GM12875 (cell line): ENCODE measurements at regions not wholly inside any gene's neighbourhood (a gene's known extent, or its start where the extent isn't known, plus 50 kb on each side); places are given as distances from the start of the nearest gene placed in this dataset.

ENCODE experiments used
- H3K4me3 ChIP-seq: one replicate; pipeline ENCODE4 v1.5.1; 2011; ENCODE audit warnings: low read depth, low read length, control low read depth
- CTCF ChIP-seq: IDR thresholded peaks from 2 replicates; pipeline ENCODE4 v1.5.1; 2011; ENCODE audit warnings: low read depth, mild to moderate bottlenecking, control low read depth, inconsistent platforms, low read length, moderate library complexity, borderline replicate concordance; ENCODE audit not compliant: insufficient read depth

GRCh38 chr6:169849396-169849795 lies 98.0 kb downstream of the ERMARD start:
- TF ChIP-seq CTCF: no peak
- H3K4me3 ChIP-seq: no peak overlapping the region

- H3K4me3 ChIP-seq: no peak overlapping the region
- TF ChIP-seq CTCF: no peak
Observed at GRCh38 chr6:169848946-169849345, 97.5 kb downstream of the ERMARD start.

GRCh38 chr6:169847901-169848311 lies 96.5 kb downstream of the ERMARD start:
- TF ChIP-seq CTCF: no peak

GRCh38 chr6:169847141-169847674 lies 95.8 kb downstream of the ERMARD start:
- TF ChIP-seq CTCF: no peak
- H3K4me3 ChIP-seq: no peak overlapping the region

More at GRCh38 chr6:169847901-169848311, 96.5 kb downstream of the ERMARD start:
- no peak overlapping the region for H3K4me3 ChIP-seq

GRCh38 chr6:169846286-169847056 lies 95.0 kb downstream of the ERMARD start:
- no peak for TF ChIP-seq CTCF

GRCh38 chr6:169845426-169846285 lies 94.2 kb downstream of the ERMARD start:
- H3K4me3 ChIP-seq: no peak overlapping the region
- no peak for TF ChIP-seq CTCF

More at GRCh38 chr6:169846286-169847056, 95.0 kb downstream of the ERMARD start:
- H3K4me3 ChIP-seq: no peak overlapping the region
